Stimulated activated CD8-positive, alpha-beta memory T cell treated with anti-CD3 and anti-CD28 coated beads, Interleukin-7, amount 100 ng/mL, for 4 hours (primary cell): ENCODE measurements at regions not wholly inside any gene's neighbourhood (a gene's known extent, or its start where the extent isn't known, plus 50 kb on each side); places are given as distances from the start of the nearest gene placed in this dataset.

Source experiments
- DNase-seq, 2 donors: peaks; one replicate each; pipeline ENCODE4 v3.0.0-alpha.2; 2020; ENCODE audit warnings: low read depth in 2 of 2

GRCh38 chr2:235301202-235302076, 192.4 kb upstream of the AGAP1 start:
- DNase-seq: no peak

- no peak for DNase-seq
Measured at GRCh38 chr2:235302263-235302662, 191.6 kb upstream of the AGAP1 start.

- no peak for DNase-seq
Measured at GRCh38 chr2:235303499-235304291, 190.1 kb upstream of the AGAP1 start.

- DNase-seq: no peak
Measured at GRCh38 chr2:235305678-235306077, 188.2 kb upstream of the AGAP1 start.

- no peak for DNase-seq
Measured at GRCh38 chr2:235311044-235311443, 182.8 kb upstream of the AGAP1 start.

GRCh38 chr2:235312571-235312970, 181.3 kb upstream of the AGAP1 start:
- DNase-seq: no peak

GRCh38 chr2:235314371-235314930, 179.4 kb upstream of the AGAP1 start:
- DNase-seq: no peak

- DNase-seq: no peak
Measured at GRCh38 chr2:235319095-235319494, 174.7 kb upstream of the AGAP1 start.

GRCh38 chr2:235320326-235320725, 173.5 kb upstream of the AGAP1 start:
- no peak for DNase-seq

GRCh38 chr2:235324324-235324723, 169.5 kb upstream of the AGAP1 start:
- no peak for DNase-seq

GRCh38 chr2:235325151-235325550, 168.7 kb upstream of the AGAP1 start:
- DNase-seq: no peak

- no peak for DNase-seq
Measured at GRCh38 chr2:235328991-235329390, 164.9 kb upstream of the AGAP1 start.

GRCh38 chr2:235330775-235331451, 162.9 kb upstream of the AGAP1 start:
- DNase-seq: no peak

GRCh38 chr2:235332240-235332890, 161.5 kb upstream of the AGAP1 start:
- no peak for DNase-seq

GRCh38 chr2:235333076-235333475, 160.8 kb upstream of the AGAP1 start:
- DNase-seq: no peak

GRCh38 chr2:235334179-235334578, 159.7 kb upstream of the AGAP1 start:
- no peak for DNase-seq

GRCh38 chr2:235343156-235343774, 150.6 kb upstream of the AGAP1 start:
- DNase-seq: no peak

GRCh38 chr2:235343869-235344268, 150.0 kb upstream of the AGAP1 start:
- DNase-seq: no peak

GRCh38 chr2:235345745-235346144, 148.1 kb upstream of the AGAP1 start:
- DNase-seq: no peak

GRCh38 chr2:235347691-235348090, 146.2 kb upstream of the AGAP1 start:
- DNase-seq: no peak

GRCh38 chr2:235348329-235348728, 145.5 kb upstream of the AGAP1 start:
- DNase-seq: no peak
